COLO829 (cell line): ENCODE measurements at regions not wholly inside any gene's neighbourhood (a gene's known extent, or its start where the extent isn't known, plus 50 kb on each side); places are given as distances from the start of the nearest gene placed in this dataset.
"Not testable (repeated sequence)": the region's sequence is repeated elsewhere in the genome, so short reads cannot be mapped to it uniquely, and the experiment has no call there.

Experiments used
- DNase-seq: peaks from one replicate; pipeline ENCODE4 v3.0.0; 2012; ENCODE audit warnings: low spot score

- DNase-seq = no peak
Observed at GRCh38 chr7:106562711-106563366, 98.1 kb downstream of the CCDC71L start.

- DNase-seq = no peak
Observed at GRCh38 chr7:106561666-106562411, 99.1 kb downstream of the CCDC71L start.

- no peak for DNase-seq
Observed at GRCh38 chr7:106561151-106561550, 99.8 kb downstream of the CCDC71L start.

- DNase-seq = no peak
Observed at GRCh38 chr7:106560482-106560881, 100.5 kb downstream of the CCDC71L start.

- not testable (repeated sequence) for DNase-seq
Observed at GRCh38 chr7:106556244-106556643, 104.7 kb downstream of the CCDC71L start.

GRCh38 chr7:106554623-106555022 lies 106.3 kb downstream of the CCDC71L start:
- DNase-seq = not testable (repeated sequence)

GRCh38 chr7:106553446-106553836 lies 107.5 kb downstream of the CCDC71L start:
- DNase-seq = no peak

- no peak for DNase-seq
Observed at GRCh38 chr7:106552645-106553445, 108.1 kb downstream of the CCDC71L start.

- no peak for DNase-seq
Observed at GRCh38 chr7:106551936-106552335, 109.0 kb downstream of the CCDC71L start.

- DNase-seq = no peak
Observed at GRCh38 chr7:106548491-106548890, 112.5 kb downstream of the CCDC71L start.

GRCh38 chr7:106545275-106545674 lies 115.7 kb downstream of the CCDC71L start:
- DNase-seq = no peak

GRCh38 chr7:106543221-106543757 lies 117.7 kb downstream of the CCDC71L start:
- no peak for DNase-seq

- DNase-seq = peak; percentile 76
Observed at GRCh38 chr7:106542550-106543220, 118.3 kb downstream of the CCDC71L start.

- DNase-seq = no peak
Observed at GRCh38 chr7:106538638-106539037, 122.3 kb downstream of the CCDC71L start.

- no peak for DNase-seq
Observed at GRCh38 chr7:106537119-106537518, 123.8 kb downstream of the CCDC71L start.

GRCh38 chr7:106536079-106536478 lies 124.9 kb downstream of the CCDC71L start:
- no peak for DNase-seq

- no peak for DNase-seq
Observed at GRCh38 chr7:106535234-106535932, 125.6 kb downstream of the CCDC71L start.

- DNase-seq = no peak
Observed at GRCh38 chr7:106534271-106534846, 126.6 kb downstream of the CCDC71L start.

GRCh38 chr7:106530183-106530582 lies 130.8 kb downstream of the CCDC71L start:
- DNase-seq = not testable (repeated sequence)

GRCh38 chr7:106526617-106527016 lies 134.3 kb downstream of the CCDC71L start:
- not testable (repeated sequence) for DNase-seq

- DNase-seq = no peak
Observed at GRCh38 chr7:106524690-106525059, 136.3 kb downstream of the CCDC71L start.
